Ureter (tissue), 1 donor: ENCODE measurements at regions not wholly inside any gene's neighbourhood (a gene's known extent, or its start where the extent isn't known, plus 50 kb on each side); places are given as distances from the start of the nearest gene placed in this dataset.

Experiments
- DNase-seq: peaks from one replicate; pipeline ENCODE4 v3.0.0-alpha.2; 2020; ENCODE audit warnings: low spot score
- donor health status: DM: yes; HTN: yes; CAD: no.

GRCh38 chr6:105991561-105992314, 94.4 kb upstream of the PRDM1 start:
- DNase-seq: no peak

GRCh38 chr6:105990151-105990550, 96.0 kb upstream of the PRDM1 start:
- DNase-seq: no peak

GRCh38 chr6:105988812-105989577, 97.1 kb upstream of the PRDM1 start:
- DNase-seq: no peak

GRCh38 chr6:105988321-105988720, 97.8 kb upstream of the PRDM1 start:
- no peak for DNase-seq

- no peak for DNase-seq
Measured at GRCh38 chr6:105987516-105987915, 98.6 kb upstream of the PRDM1 start.

- no peak for DNase-seq
Measured at GRCh38 chr6:105986998-105987397, 99.1 kb upstream of the PRDM1 start.

- no peak for DNase-seq
Measured at GRCh38 chr6:105985816-105986632, 100.1 kb upstream of the PRDM1 start.

- DNase-seq: no peak
Measured at GRCh38 chr6:105985098-105985815, 100.9 kb upstream of the PRDM1 start.

GRCh38 chr6:105983763-105984162, 102.4 kb upstream of the PRDM1 start:
- DNase-seq: no peak

- no peak for DNase-seq
Measured at GRCh38 chr6:105982761-105983540, 103.2 kb upstream of the PRDM1 start.

- DNase-seq: no peak
Measured at GRCh38 chr6:105981888-105982358, 104.2 kb upstream of the PRDM1 start.

GRCh38 chr6:105981002-105981887, 104.9 kb upstream of the PRDM1 start:
- DNase-seq: no peak

GRCh38 chr6:105978974-105979373, 107.2 kb upstream of the PRDM1 start:
- no peak for DNase-seq

- no peak for DNase-seq
Measured at GRCh38 chr6:105977934-105978504, 108.1 kb upstream of the PRDM1 start.

GRCh38 chr6:105974986-105975385, 111.2 kb upstream of the PRDM1 start:
- DNase-seq: no peak

- no peak for DNase-seq
Measured at GRCh38 chr6:105972440-105972839, 113.7 kb upstream of the PRDM1 start.

- no peak for DNase-seq
Measured at GRCh38 chr6:105968603-105969333, 117.4 kb upstream of the PRDM1 start.

GRCh38 chr6:105967917-105968602, 118.1 kb upstream of the PRDM1 start:
- DNase-seq: no peak
